ENCODE measurements at regions not wholly inside any gene's neighbourhood (a gene's known extent, or its start where the extent isn't known, plus 50 kb on each side); places are given as distances from the start of the nearest gene placed in this dataset.

- TF ChIP-seq CTCF (IDR thresholded peaks at IDR 0.05) (no peak), POLR2A (IDR thresholded peaks at IDR 0.05) (no peak), EP300 (IDR thresholded peaks at IDR 0.05) (no peak)
Observed at GRCh38 chr2:185899366-185899765, 160.8 kb downstream of the FSIP2 start.
